ENCODE measurements at regions not wholly inside any gene's neighbourhood (a gene's known extent, or its start where the extent isn't known, plus 50 kb on each side); places are given as distances from the start of the nearest gene placed in this dataset.

- WGBS (ENCODE audit: extremely low coverage, insufficient coverage, insufficient read length) = no CpG with 5 or more reads among the region's 1 CpG
- no peaks in the 10 kb centered on the region for H3K79me1 ChIP-seq (ENCODE audit: low read length)
- no peak for DNase-seq
- H3K14ac ChIP-seq (ENCODE audit: low read length) = no peak overlapping the region
- H3K4ac ChIP-seq (ENCODE audit: low read depth, low read length) = no peak overlapping the region
- H3K4me1 ChIP-seq (ENCODE audit: control insufficient read depth in 1 of 2, insufficient read depth in 2 of 2, low read length in 2 of 2) = no peaks in the 10 kb centered on the region
- no peak overlapping the region for H4K8ac ChIP-seq (ENCODE audit: low read depth, low read length)
- no peaks in the 10 kb centered on the region for H3K27me3 ChIP-seq (ENCODE audit: insufficient read depth, low read length)
- H3K36me3 ChIP-seq (ENCODE audit: control insufficient read depth in 1 of 2, insufficient read depth in 2 of 2, low read length in 2 of 2) = no peaks in the 10 kb centered on the region
- no peak overlapping the region for H3K27ac ChIP-seq (ENCODE audit: low read depth, low read length)
- H4K12ac ChIP-seq (ENCODE audit: low read depth, low read length) = no peak overlapping the region
- no peak overlapping the region for H3K23ac ChIP-seq (ENCODE audit: low read length)
- H2BK12ac ChIP-seq (ENCODE audit: low read length) = no peak overlapping the region
- no peak overlapping the region for H3K4me2 ChIP-seq (ENCODE audit: low read length)
- no peak overlapping the region for H3K4me3 ChIP-seq (ENCODE audit: low read depth, low read length)
- no peaks in the 10 kb centered on the region for H3K79me2 ChIP-seq (ENCODE audit: control insufficient read depth, insufficient read depth, low read length, poor library complexity)
- H2BK120ac ChIP-seq (ENCODE audit: insufficient read depth, low read length, poor library complexity) = no peak overlapping the region
- H4K91ac ChIP-seq (ENCODE audit: low read depth, low read length) = no peak overlapping the region
- H2AFZ ChIP-seq (ENCODE audit: insufficient read depth, low read length, poor library complexity) = no peak overlapping the region
- H3K18ac ChIP-seq (ENCODE audit: low read length) = no peak overlapping the region
- H3K9me3 ChIP-seq (ENCODE audit: insufficient read depth, low read depth, low read length) = no peaks in the 10 kb centered on the region
- no peak overlapping the region for H3K9ac ChIP-seq (ENCODE audit: low read length)
- H2AK5ac ChIP-seq (ENCODE audit: low read length) = no peak overlapping the region
- H2BK5ac ChIP-seq (ENCODE audit: low read depth, low read length, poor library complexity) = no peak overlapping the region
These were observed 100.9 kb upstream of the MAP1B start for GRCh38 chr5:72006361-72006760.

GRCh38 chr5:72007336-72008111 is 99.8 kb upstream of the MAP1B start:
- Histone ChIP-seq H3K36me3 (ENCODE audit: control insufficient read depth in 1 of 2, insufficient read depth in 2 of 2, low read length in 2 of 2) (no peaks in the 10 kb centered on the region), H4K8ac (ENCODE audit: low read depth, low read length) (no peak overlapping the region)

GRCh38 chr5:72009280-72009679 is 98.0 kb upstream of the MAP1B start:
- H3K14ac ChIP-seq (ENCODE audit: low read length) = no peak overlapping the region
- no peak overlapping the region for H3K18ac ChIP-seq (ENCODE audit: low read length)
- H4K91ac ChIP-seq (ENCODE audit: low read depth, low read length) = no peak overlapping the region
- no peaks in the 10 kb centered on the region for H3K9me3 ChIP-seq (ENCODE audit: insufficient read depth, low read depth, low read length)
- H3K4me3 ChIP-seq (ENCODE audit: low read depth, low read length) = no peak overlapping the region
- DNase-seq = no peak
- no peaks in the 10 kb centered on the region for H3K79me1 ChIP-seq (ENCODE audit: low read length)
- H2BK120ac ChIP-seq (ENCODE audit: insufficient read depth, low read length, poor library complexity) = no peak overlapping the region
- H3K4me2 ChIP-seq (ENCODE audit: low read length) = no peak overlapping the region
- no peak overlapping the region for H4K12ac ChIP-seq (ENCODE audit: low read depth, low read length)
- H3K4me1 ChIP-seq (ENCODE audit: control insufficient read depth in 1 of 2, insufficient read depth in 2 of 2, low read length in 2 of 2) = no peaks in the 10 kb centered on the region
- no peak overlapping the region for H2BK5ac ChIP-seq (ENCODE audit: low read depth, low read length, poor library complexity)
- H3K27me3 ChIP-seq (ENCODE audit: insufficient read depth, low read length) = no peaks in the 10 kb centered on the region
- H2AFZ ChIP-seq (ENCODE audit: insufficient read depth, low read length, poor library complexity) = no peak overlapping the region
- no peak overlapping the region for H4K8ac ChIP-seq (ENCODE audit: low read depth, low read length)
- no peaks in the 10 kb centered on the region for H3K79me2 ChIP-seq (ENCODE audit: control insufficient read depth, insufficient read depth, low read length, poor library complexity)
- H2AK5ac ChIP-seq (ENCODE audit: low read length) = no peak overlapping the region
- H3K23ac ChIP-seq (ENCODE audit: low read length) = no peak overlapping the region
- WGBS (ENCODE audit: extremely low coverage, insufficient coverage, insufficient read length) = no CpG with 5 or more reads among the region's 7 CpGs
- no peak overlapping the region for H3K27ac ChIP-seq (ENCODE audit: low read depth, low read length)
- H3K9ac ChIP-seq (ENCODE audit: low read length) = no peak overlapping the region
- H2BK12ac ChIP-seq (ENCODE audit: low read length) = no peak overlapping the region
- no peak overlapping the region for H3K4ac ChIP-seq (ENCODE audit: low read depth, low read length)
- H3K36me3 ChIP-seq (ENCODE audit: control insufficient read depth in 1 of 2, insufficient read depth in 2 of 2, low read length in 2 of 2) = no peaks in the 10 kb centered on the region

More at GRCh38 chr5:72007336-72008111, 99.8 kb upstream of the MAP1B start:
- H2AFZ ChIP-seq (ENCODE audit: insufficient read depth, low read length, poor library complexity) = no peak overlapping the region
- no peaks in the 10 kb centered on the region for H3K27me3 ChIP-seq (ENCODE audit: insufficient read depth, low read length)
- no peaks in the 10 kb centered on the region for H3K9me3 ChIP-seq (ENCODE audit: insufficient read depth, low read depth, low read length)
- H3K9ac ChIP-seq (ENCODE audit: low read length) = no peak overlapping the region
- H2BK5ac ChIP-seq (ENCODE audit: low read depth, low read length, poor library complexity) = peak overlapping the region; percentile 26
- H2BK120ac ChIP-seq (ENCODE audit: insufficient read depth, low read length, poor library complexity) = no peak overlapping the region
- H3K79me2 ChIP-seq (ENCODE audit: control insufficient read depth, insufficient read depth, low read length, poor library complexity) = no peaks in the 10 kb centered on the region
- no peaks in the 10 kb centered on the region for H3K79me1 ChIP-seq (ENCODE audit: low read length)
- H3K4me2 ChIP-seq (ENCODE audit: low read length) = no peak overlapping the region
- H3K18ac ChIP-seq (ENCODE audit: low read length) = no peak overlapping the region
- no peak overlapping the region for H3K14ac ChIP-seq (ENCODE audit: low read length)
- no peak overlapping the region for H3K27ac ChIP-seq (ENCODE audit: low read depth, low read length)
- no peak overlapping the region for H4K91ac ChIP-seq (ENCODE audit: low read depth, low read length)
- no peak for DNase-seq
- no peak overlapping the region for H2BK12ac ChIP-seq (ENCODE audit: low read length)
- H4K12ac ChIP-seq (ENCODE audit: low read depth, low read length) = no peak overlapping the region
- H2AK5ac ChIP-seq (ENCODE audit: low read length) = no peak overlapping the region
- WGBS (ENCODE audit: extremely low coverage, insufficient coverage, insufficient read length) = no CpG with 5 or more reads among the region's 7 CpGs
- H3K4ac ChIP-seq (ENCODE audit: low read depth, low read length) = no peak overlapping the region
- no peak overlapping the region for H3K4me3 ChIP-seq (ENCODE audit: low read depth, low read length)
- no peaks in the 10 kb centered on the region for H3K4me1 ChIP-seq (ENCODE audit: control insufficient read depth in 1 of 2, insufficient read depth in 2 of 2, low read length in 2 of 2)
- no peak overlapping the region for H3K23ac ChIP-seq (ENCODE audit: low read length)

- no peaks in the 10 kb centered on the region for H3K9me3 ChIP-seq (ENCODE audit: insufficient read depth, low read depth, low read length)
- H2AK5ac ChIP-seq (ENCODE audit: low read length) = no peak overlapping the region
- no peaks in the 10 kb centered on the region for H3K36me3 ChIP-seq (ENCODE audit: control insufficient read depth in 1 of 2, insufficient read depth in 2 of 2, low read length in 2 of 2)
- WGBS (ENCODE audit: extremely low coverage, insufficient coverage, insufficient read length) = no CpG with 5 or more reads among the region's 4 CpGs
- no peak overlapping the region for H3K4me2 ChIP-seq (ENCODE audit: low read length)
- no peaks in the 10 kb centered on the region for H3K79me2 ChIP-seq (ENCODE audit: control insufficient read depth, insufficient read depth, low read length, poor library complexity)
- no peak overlapping the region for H2BK12ac ChIP-seq (ENCODE audit: low read length)
- H4K8ac ChIP-seq (ENCODE audit: low read depth, low read length) = no peak overlapping the region
- H2AFZ ChIP-seq (ENCODE audit: insufficient read depth, low read length, poor library complexity) = no peak overlapping the region
- no peak overlapping the region for H3K14ac ChIP-seq (ENCODE audit: low read length)
- no peak overlapping the region for H3K4ac ChIP-seq (ENCODE audit: low read depth, low read length)
- no peak overlapping the region for H2BK120ac ChIP-seq (ENCODE audit: insufficient read depth, low read length, poor library complexity)
- no peak overlapping the region for H3K18ac ChIP-seq (ENCODE audit: low read length)
- H2BK5ac ChIP-seq (ENCODE audit: low read depth, low read length, poor library complexity) = no peak overlapping the region
- no peak overlapping the region for H3K4me3 ChIP-seq (ENCODE audit: low read depth, low read length)
- H3K4me1 ChIP-seq (ENCODE audit: control insufficient read depth in 1 of 2, insufficient read depth in 2 of 2, low read length in 2 of 2) = no peaks in the 10 kb centered on the region
- H3K79me1 ChIP-seq (ENCODE audit: low read length) = no peaks in the 10 kb centered on the region
- no peak overlapping the region for H3K23ac ChIP-seq (ENCODE audit: low read length)
- no peak overlapping the region for H4K91ac ChIP-seq (ENCODE audit: low read depth, low read length)
- H3K9ac ChIP-seq (ENCODE audit: low read length) = no peak overlapping the region
- no peak overlapping the region for H4K12ac ChIP-seq (ENCODE audit: low read depth, low read length)
- DNase-seq = no peak
- H3K27me3 ChIP-seq (ENCODE audit: insufficient read depth, low read length) = no peaks in the 10 kb centered on the region
- H3K27ac ChIP-seq (ENCODE audit: low read depth, low read length) = no peak overlapping the region
These were observed 96.8 kb upstream of the MAP1B start for GRCh38 chr5:72010430-72010829.

All from trophoblast cell (in vitro differentiated cells and primary cell).